Mononuclear cell (primary cell): ENCODE measurements at regions not wholly inside any gene's neighbourhood (a gene's known extent, or its start where the extent isn't known, plus 50 kb on each side); places are given as distances from the start of the nearest gene placed in this dataset.

Experiments used
- H3K27me3 ChIP-seq: 2 replicates; pipeline ENCODE4 v1.6.0; 2011; ENCODE audit warnings: low read length, control low read depth; ENCODE audit not compliant: insufficient read depth
- H3K4me1 ChIP-seq: 2 replicates; pipeline ENCODE4 v1.5.1; 2011; ENCODE audit warnings: mild to moderate bottlenecking, low read length, control low read depth; ENCODE audit not compliant: insufficient read depth
- H3K4me3 ChIP-seq: 2 replicates; pipeline ENCODE4 v1.5.1; 2011; ENCODE audit warnings: mild to moderate bottlenecking, low read length, moderate library complexity
- H3K9me3 ChIP-seq: 2 replicates; pipeline ENCODE4 v1.5.1; 2011; ENCODE audit warnings: low read depth, mild to moderate bottlenecking, control low read depth, low read length

DNA sequence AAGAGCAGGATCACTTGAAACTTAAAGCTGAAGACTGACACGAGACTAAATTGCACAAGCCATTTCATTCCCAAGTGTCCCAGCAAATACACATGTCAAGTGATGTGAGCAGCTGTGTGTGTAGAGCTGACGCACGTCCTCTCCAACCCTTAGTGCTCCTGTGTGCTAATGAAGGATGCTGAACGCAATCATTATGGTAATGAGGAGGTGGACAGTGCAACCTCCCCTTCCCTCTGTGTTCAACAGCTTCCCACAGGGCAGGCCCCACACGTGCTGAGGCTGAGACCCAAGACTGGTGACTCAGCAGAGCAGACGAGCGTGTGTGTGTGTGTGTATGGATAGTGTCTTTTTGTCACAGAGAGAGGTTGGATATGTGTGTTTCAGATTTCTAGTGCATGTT lies 702.1 kb downstream of the SEMA5A start:
- Histone ChIP-seq H3K4me1 (no peaks in the 10 kb centered on the region), H3K27me3 (no peaks in the 10 kb centered on the region), H3K4me3 (no peak overlapping the region), H3K9me3 (no peaks in the 10 kb centered on the region)

DNA sequence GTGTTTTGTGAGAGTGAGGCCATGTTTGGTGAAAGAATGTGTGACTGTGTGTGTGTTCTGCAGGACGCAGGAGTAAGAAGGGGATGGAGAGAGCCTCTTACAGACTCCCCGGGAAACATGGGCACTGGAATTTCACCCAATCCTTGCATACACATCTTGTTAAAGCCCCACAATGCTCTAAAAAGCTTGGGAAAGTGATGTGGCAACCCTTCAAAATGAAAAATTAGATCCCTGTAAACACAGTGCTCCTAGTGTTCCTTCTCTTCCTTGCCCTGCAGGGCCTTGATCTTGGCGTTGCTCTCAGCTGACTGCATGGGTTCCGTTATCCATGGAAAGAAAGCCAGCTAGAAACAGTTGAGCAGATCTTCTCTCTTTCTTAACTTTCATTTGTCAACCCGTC lies 701.7 kb downstream of the SEMA5A start:
- Histone ChIP-seq H3K27me3 (no peaks in the 10 kb centered on the region), H3K4me1 (no peaks in the 10 kb centered on the region), H3K4me3 (no peak overlapping the region), H3K9me3 (no peaks in the 10 kb centered on the region)

DNA sequence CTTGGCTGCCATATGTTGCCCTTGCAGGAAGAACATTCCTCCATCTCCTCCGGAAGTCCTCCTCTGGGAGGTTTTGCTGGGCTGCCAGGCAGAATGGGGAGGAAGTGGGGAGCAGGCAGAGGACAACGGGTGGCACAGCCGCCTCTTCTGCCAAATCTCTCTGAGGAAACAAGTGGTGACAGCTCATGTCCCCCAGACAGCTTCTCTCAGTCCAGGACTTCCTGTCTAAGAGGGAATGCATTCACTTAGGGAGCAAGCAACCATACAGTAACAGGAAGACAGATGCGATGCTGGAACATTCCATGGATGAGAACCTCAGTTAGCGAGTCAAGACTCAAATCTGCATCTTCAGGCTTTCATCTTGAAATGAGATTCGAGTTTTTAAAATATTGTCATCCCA lies 701.0 kb downstream of the SEMA5A start:
- no peaks in the 10 kb centered on the region for H3K4me1 ChIP-seq
- H3K9me3 ChIP-seq, result no peaks in the 10 kb centered on the region
- no peak overlapping the region for H3K4me3 ChIP-seq
- H3K27me3 ChIP-seq, result no peaks in the 10 kb centered on the region

DNA sequence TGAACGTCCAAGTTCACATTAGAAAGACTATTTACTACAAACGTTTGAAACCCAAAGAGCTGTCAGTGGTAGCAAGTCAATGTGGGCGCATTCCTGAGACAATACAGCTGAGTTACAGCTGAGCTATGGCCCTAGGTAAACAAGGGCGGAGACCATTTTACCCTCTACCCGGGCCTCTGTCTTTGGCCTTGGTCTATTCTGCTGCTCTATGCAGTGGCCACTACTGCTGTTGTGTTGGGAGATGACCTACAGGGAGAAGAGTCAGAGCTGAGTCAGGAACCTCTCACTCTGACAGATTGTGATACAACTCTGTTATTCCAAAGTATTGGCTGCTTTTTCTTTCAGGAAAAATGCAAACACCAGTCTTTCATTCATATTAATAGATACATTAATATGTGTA lies 700.6 kb downstream of the SEMA5A start:
- no peaks in the 10 kb centered on the region for H3K27me3 ChIP-seq
- H3K4me1 ChIP-seq, result no peaks in the 10 kb centered on the region
- H3K9me3 ChIP-seq, result no peaks in the 10 kb centered on the region
- no peak overlapping the region for H3K4me3 ChIP-seq

DNA sequence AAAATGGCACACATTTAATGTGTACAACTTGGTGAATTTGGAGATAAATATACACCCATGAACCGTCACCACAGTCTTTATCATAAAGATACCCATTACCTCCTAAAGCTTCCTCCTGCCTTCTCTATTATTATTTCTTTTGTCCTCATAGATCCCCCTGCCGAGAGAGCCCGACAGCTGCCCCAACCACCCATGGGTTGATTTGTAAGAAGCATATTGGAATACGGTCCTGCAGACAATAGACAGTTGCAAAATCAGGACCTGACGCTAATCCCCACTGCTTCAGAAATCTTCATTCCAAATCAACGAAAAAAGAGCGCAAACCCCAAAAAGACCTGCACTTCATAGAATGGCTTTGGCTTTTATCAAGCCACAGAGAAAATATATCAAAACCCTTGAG lies 697.5 kb downstream of the SEMA5A start:
- H3K27me3 ChIP-seq, result no peaks in the 10 kb centered on the region
- H3K4me3 ChIP-seq, result no peak overlapping the region
- H3K4me1 ChIP-seq, result no peaks in the 10 kb centered on the region
- no peaks in the 10 kb centered on the region for H3K9me3 ChIP-seq

DNA sequence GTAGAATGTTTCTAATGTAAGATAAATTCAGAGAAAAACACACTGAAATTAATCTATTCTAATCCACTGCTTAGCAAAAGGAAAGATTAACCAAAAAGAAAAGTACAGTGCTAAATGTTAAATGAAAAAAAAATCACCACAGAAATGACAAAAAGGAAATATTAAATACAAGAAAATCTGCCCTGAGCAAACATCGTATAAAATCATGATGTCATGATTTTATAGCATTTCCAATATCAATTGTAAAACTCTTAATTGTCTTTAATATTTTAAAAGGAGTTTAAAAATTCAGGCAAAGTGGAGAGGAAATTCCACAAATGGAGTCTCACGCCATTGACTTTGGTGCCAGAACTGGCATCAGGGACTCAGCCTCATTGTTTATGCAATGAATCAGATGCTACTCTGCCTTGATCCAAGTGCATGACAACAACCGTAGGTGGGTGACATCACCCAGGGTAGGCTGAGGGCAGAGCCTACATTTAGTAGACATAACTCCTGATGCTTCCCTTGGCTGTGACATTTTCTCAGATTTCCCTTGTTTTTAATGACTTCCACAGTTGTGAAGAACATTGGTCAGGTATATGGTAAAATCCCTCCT lies 696.8 kb downstream of the SEMA5A start:
- no peaks in the 10 kb centered on the region for H3K9me3 ChIP-seq
- no peaks in the 10 kb centered on the region for H3K4me1 ChIP-seq
- no peaks in the 10 kb centered on the region for H3K27me3 ChIP-seq
- no peak overlapping the region for H3K4me3 ChIP-seq

DNA sequence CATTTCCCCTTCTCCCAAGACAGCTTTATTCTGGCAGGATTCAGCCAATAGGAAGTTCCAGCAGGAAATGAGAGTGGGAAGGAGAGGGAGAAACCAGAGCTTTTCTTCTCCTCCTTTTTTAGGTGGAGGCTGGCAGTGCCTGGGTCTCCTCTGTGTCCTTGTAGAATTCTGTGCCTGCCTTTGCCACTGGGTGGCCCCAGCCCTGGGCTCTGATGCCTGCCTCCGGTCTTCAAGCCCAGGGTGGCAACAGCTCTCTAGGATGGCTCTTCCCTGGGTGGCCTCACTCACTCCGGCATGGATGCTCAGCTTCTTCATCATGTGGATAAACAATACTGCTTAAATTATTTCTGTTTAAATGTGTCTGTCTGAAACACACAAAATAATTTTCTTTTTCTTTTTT lies 694.8 kb downstream of the SEMA5A start:
- no peak overlapping the region for H3K4me3 ChIP-seq
- H3K4me1 ChIP-seq, result no peaks in the 10 kb centered on the region
- H3K27me3 ChIP-seq, result no peaks in the 10 kb centered on the region
- H3K9me3 ChIP-seq, result no peaks in the 10 kb centered on the region

DNA sequence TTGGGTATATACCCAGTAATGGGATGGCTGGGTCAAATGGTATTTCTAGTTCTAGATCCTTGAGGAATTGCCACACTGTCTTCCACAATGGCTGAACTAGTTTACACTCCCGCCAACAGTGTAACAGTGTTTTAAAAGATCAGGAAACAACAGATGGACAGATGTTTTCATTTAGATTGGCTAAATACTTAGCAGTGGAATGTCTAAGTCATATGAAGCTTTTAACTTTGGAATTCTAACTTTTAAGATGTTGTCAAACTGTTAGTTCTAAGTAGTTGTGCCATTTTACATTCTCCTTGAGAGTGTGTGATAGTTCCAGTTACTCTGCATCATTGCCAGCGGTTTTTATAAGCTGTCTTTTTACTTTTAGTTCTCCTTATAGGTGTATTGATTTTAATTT lies 688.8 kb downstream of the SEMA5A start:
- Histone ChIP-seq H3K27me3 (no peaks in the 10 kb centered on the region), H3K4me3 (no peak overlapping the region), H3K9me3 (no peaks in the 10 kb centered on the region), H3K4me1 (no peaks in the 10 kb centered on the region)

DNA sequence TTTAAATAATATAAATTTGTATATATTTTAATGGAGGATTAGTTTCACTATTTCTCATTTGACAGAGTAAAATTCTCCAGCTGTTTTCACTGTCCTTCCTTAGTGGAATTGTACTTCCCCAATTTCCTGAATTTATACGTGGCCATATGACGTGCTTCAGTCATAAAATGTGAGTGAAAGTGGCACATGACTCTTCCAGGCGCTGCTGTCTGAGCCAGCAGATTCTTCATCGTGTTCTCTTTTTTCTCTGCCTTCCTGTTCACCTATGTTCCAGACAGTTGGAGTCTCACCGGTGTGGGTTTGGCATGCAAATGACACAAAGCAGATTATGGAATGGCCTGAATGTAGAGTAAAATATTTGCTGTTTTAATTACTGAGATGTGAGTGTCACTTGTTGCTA lies 684.1 kb downstream of the SEMA5A start:
- Histone ChIP-seq H3K4me3 (no peak overlapping the region), H3K4me1 (no peaks in the 10 kb centered on the region), H3K9me3 (no peaks in the 10 kb centered on the region), H3K27me3 (no peaks in the 10 kb centered on the region)

DNA sequence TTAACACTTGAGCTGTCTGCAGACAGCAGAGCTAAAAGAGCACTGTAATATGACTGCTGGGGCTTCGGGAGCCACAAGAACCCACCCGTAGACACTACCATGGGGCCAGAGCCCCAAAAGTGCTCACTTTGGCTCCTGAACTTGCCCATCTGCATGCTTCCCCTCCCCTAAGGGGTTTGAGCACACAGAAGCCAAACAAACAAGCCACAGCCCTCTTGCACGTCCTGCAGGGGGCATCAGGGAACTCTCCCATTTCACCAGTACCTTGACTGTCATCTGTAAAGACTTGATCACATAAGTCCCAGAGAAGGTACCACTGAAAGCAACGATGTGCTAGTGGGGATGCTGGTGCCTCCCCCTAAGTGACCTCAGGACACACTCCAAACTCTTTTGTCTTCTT lies 681.8 kb downstream of the SEMA5A start:
- Histone ChIP-seq H3K4me1 (no peaks in the 10 kb centered on the region), H3K9me3 (no peaks in the 10 kb centered on the region), H3K4me3 (no peak overlapping the region), H3K27me3 (no peaks in the 10 kb centered on the region)

DNA sequence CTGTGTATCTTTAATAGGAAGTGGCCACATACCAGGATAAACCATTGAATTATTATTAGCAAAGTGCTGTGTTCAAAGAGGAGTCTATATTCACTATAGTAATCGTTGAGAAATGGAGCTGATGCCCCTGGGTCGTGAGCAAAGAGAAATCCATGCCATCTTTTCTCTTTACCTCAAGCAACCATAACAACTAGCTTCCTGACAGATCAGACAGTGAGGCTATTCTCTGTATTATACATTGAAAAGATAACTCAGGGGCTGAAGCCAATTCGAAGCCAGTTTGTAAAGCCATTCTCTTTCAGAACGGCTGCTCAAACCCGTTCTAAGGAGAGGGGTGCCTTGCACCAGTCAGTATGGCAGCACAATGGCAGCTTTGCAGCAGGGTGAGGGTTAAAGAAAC lies 680.6 kb downstream of the SEMA5A start:
- H3K27me3 ChIP-seq, result no peaks in the 10 kb centered on the region
- no peak overlapping the region for H3K4me3 ChIP-seq
- no peaks in the 10 kb centered on the region for H3K4me1 ChIP-seq
- no peaks in the 10 kb centered on the region for H3K9me3 ChIP-seq

DNA sequence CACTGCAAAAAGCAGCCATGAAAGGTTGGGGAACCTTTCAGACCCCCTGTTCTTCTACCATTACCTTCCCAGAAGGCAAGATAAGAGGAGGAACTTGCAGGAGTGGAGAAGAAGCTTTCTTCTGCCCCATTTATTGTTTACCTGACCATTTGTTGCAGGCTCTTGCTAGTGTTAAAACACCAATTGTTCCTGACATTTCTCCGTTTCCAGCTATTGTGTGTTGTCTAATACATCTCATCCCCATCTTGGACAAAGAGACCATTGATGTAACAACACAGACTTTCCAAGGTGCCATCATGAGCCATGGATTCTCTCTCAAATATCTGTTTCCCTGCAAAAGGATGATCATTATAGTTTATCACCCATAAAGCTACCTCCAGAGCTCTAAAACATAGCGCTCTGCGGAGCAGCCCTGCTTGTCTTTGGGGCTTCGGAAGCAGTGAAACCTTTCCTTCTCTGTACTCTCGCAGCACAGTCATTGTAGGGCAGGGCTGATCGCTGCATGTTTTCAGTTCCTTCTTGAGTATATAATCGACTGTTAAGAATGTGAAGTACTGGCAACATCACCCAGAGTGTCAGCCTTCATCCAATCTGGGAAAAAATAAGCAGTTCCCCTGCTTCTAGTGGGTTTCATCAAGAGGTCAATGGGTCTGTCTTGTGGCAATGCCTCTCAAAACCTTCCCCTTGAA lies 680.0 kb downstream of the SEMA5A start:
- H3K9me3 ChIP-seq, result no peaks in the 10 kb centered on the region
- H3K4me1 ChIP-seq, result no peaks in the 10 kb centered on the region
- no peaks in the 10 kb centered on the region for H3K27me3 ChIP-seq
- no peak overlapping the region for H3K4me3 ChIP-seq

DNA sequence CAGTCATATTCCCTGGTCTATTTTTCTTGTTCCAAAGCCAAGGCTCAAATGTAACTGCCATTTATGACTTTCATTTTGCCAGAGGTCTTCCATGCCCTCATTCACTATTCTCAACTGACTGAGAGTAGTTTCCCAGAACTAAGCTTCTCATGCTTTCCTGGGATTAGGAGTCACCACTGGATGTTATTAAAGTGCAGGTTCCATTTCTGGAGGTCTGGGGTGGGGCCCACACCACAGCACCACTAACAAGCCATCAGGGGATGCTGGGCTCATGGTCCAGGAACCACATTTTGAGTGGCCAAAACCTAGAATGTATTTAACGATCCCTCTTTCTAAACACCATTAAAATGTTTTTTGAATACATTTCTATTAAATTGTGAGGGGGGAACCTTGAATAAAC lies 677.6 kb downstream of the SEMA5A start:
- H3K4me3 ChIP-seq, result no peak overlapping the region
- H3K4me1 ChIP-seq, result no peaks in the 10 kb centered on the region
- no peaks in the 10 kb centered on the region for H3K9me3 ChIP-seq
- H3K27me3 ChIP-seq, result no peaks in the 10 kb centered on the region

DNA sequence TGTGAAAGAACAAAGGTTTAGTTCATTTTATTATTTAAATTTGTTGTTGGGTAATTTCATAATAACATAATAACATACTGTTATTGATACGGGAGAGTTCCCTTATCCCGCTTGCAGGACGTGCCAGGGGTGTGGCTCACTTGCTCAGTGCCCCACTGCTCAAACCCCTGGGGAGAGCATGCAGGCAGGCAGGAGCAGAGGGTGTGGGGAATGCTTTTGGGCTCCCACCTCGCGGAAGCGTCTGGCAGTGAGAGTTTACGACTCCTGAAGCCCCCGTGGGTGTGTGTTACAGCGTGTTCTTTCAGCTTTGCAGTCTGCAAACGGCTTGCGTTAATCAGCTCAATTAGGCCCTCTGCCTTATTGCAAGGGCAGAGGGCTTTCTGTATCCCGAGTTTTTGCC lies 675.9 kb downstream of the SEMA5A start:
- Histone ChIP-seq H3K27me3 (no peaks in the 10 kb centered on the region), H3K9me3 (no peaks in the 10 kb centered on the region), H3K4me3 (no peak overlapping the region), H3K4me1 (no peaks in the 10 kb centered on the region)

DNA sequence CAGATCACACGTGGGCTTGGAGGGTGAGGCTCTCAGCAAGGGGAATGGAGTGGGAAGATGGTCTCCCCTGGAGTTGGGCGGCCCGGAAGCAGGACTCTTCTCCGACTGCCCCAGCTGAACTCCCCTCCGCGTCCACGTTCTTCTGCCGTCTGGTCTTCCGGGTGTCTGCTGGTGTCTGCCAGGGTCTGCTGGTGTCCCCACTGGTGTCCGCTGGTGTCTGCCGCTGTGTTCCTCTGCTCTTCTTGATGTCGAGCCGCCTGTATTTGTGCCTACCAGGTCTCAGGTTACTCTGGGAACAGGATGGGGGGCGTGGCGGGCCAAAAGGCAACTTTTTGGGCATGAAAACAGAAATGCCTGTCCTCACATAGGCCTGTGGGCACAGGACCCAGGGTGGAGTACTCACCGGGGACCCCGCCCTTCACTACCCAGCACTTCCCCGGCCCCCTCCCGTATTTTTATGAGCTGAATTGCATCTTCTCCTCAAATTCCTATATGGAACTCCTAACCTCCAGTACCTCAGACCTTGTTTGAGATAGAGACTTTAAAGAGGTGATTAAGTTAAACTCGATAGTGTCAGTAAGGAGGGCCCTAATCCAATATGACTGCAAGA lies 675.4 kb downstream of the SEMA5A start:
- Histone ChIP-seq H3K4me3 (no peak overlapping the region), H3K27me3 (no peaks in the 10 kb centered on the region), H3K4me1 (no peaks in the 10 kb centered on the region), H3K9me3 (no peaks in the 10 kb centered on the region)

DNA sequence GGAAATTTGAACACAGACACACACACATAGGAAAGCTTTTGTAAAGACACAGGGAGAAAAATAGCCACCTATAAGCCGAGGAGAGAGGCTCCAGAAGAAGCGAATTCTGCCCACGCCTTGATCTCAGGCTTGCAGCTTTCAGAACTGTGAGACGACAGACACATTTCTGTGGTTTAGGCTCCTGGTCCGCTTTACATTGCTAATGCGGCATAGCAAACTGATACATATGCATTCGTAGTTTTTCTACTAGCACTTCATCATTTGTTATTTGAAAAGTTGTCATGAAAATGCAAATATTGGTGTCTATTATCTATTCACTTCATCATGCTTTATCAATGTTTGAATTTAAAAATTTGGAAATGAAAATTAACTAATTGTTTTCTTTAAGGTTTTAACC lies 674.9 kb downstream of the SEMA5A start:
- Histone ChIP-seq H3K4me3 (no peak overlapping the region), H3K4me1 (no peaks in the 10 kb centered on the region), H3K27me3 (no peaks in the 10 kb centered on the region), H3K9me3 (no peaks in the 10 kb centered on the region)
